OCI-LY1 (cell line): ENCODE measurements at regions not wholly inside any gene's neighbourhood (a gene's known extent, or its start where the extent isn't known, plus 50 kb on each side); places are given as distances from the start of the nearest gene placed in this dataset.

ENCODE experiments used
- H2AFZ ChIP-seq: fragments of 200-600 bp; sonication (generic), shearing (Covaris generic); 2 replicates; pipeline ENCODE4 v1.6.0; 2014; ENCODE audit warnings: antibody characterized with exemption, mild to moderate bottlenecking, low read length
- H3F3A ChIP-seq: fragments of 200-600 bp; sonication (generic), shearing (Covaris generic); 2 replicates; pipeline ENCODE4 v1.6.0; 2014; ENCODE audit warnings: mild to moderate bottlenecking, antibody characterized with exemption, low read length, moderate library complexity; ENCODE audit not compliant: insufficient read depth
- H3K27ac ChIP-seq: fragments of 200-600 bp; sonication (generic); 2 replicates; pipeline ENCODE4 v1.5.1; 2014; ENCODE audit warnings: low read length, mixed run types, mild to moderate bottlenecking, low read depth; ENCODE audit not compliant: poor library complexity, severe bottlenecking
- H3K27me3 ChIP-seq: fragments of 200-600 bp; sonication (generic); 2 replicates; pipeline ENCODE4 v1.6.0; 2014; ENCODE audit warnings: antibody characterized with exemption, mild to moderate bottlenecking, low read length, moderate library complexity; ENCODE audit not compliant: insufficient read depth
- H3K36me3 ChIP-seq: fragments of 200-600 bp; sonication (generic); 2 replicates; pipeline ENCODE4 v1.6.1; 2014; ENCODE audit warnings: mild to moderate bottlenecking, antibody characterized with exemption, low read length, moderate library complexity, mixed read lengths; ENCODE audit not compliant: insufficient read depth
- H3K4me1 ChIP-seq: fragments of 200-600 bp; sonication (generic); 2 replicates; pipeline ENCODE4 v1.5.1; 2014; ENCODE audit warnings: mild to moderate bottlenecking, low read length, moderate library complexity; ENCODE audit not compliant: insufficient read depth, severe bottlenecking
- H3K4me2 ChIP-seq: fragments of 200-600 bp; sonication (generic), shearing (Covaris generic); 2 replicates; pipeline ENCODE4 v1.6.1; 2014; ENCODE audit warnings: low read length
- H3K4me3 ChIP-seq: fragments of 200-600 bp; sonication (generic); 2 replicates; pipeline ENCODE4 v1.5.1; 2014; ENCODE audit warnings: low read length, low read depth, mild to moderate bottlenecking, mixed read lengths; ENCODE audit not compliant: poor library complexity, severe bottlenecking
- H3K79me2 ChIP-seq: fragments of 200-600 bp; shearing (Covaris generic); 2 replicates; pipeline ENCODE4 v1.6.1; 2016; ENCODE audit warnings: mixed run types, low read length, mixed read lengths; ENCODE audit not compliant: insufficient read depth
- H3K9ac ChIP-seq: fragments of 200-600 bp; sonication (generic), shearing (Covaris generic); 2 replicates; pipeline ENCODE4 v1.6.1; 2014; ENCODE audit warnings: mild to moderate bottlenecking, low read length, mixed read lengths
- H3K9me2 ChIP-seq: fragments of 200-600 bp; sonication (generic), shearing (Covaris generic); 2 replicates; pipeline ENCODE4 v1.6.1; 2014; ENCODE audit warnings: low read depth, mild to moderate bottlenecking, low read length, mixed read lengths
- H3K9me3 ChIP-seq: fragments of 200-600 bp; shearing (Covaris generic); 2 replicates; pipeline ENCODE4 v1.6.1; 2014; ENCODE audit warnings: low read length, mixed read lengths
- H4K20me1 ChIP-seq: fragments of 200-600 bp; sonication (generic), shearing (Covaris generic); 2 replicates; pipeline ENCODE4 v1.6.0; 2016; ENCODE audit warnings: mild to moderate bottlenecking, low read length; ENCODE audit not compliant: insufficient read depth
- CTCF ChIP-seq: fragments of 200-600 bp; sonication (generic), shearing (Covaris generic); IDR thresholded peaks from 2 replicates; pipeline ENCODE4 v1.5.1; 2017; ENCODE audit warnings: mild to moderate bottlenecking, antibody characterized with exemption, low read length, moderate library complexity, mixed read lengths
- EZH2 ChIP-seq: fragments of 200-600 bp; sonication (generic), shearing (Covaris generic); IDR thresholded peaks from 2 replicates; pipeline ENCODE4 v1.8.0; 2017; ENCODE audit warnings: borderline replicate concordance, mixed run types, mild to moderate bottlenecking, antibody characterized with exemption, low read length, moderate library complexity, mixed read lengths

GRCh38 chr14:26828741-26829140, 230.9 kb upstream of the NOVA1 start:
- Histone ChIP-seq H3K4me3 (no peak overlapping the region), H3K27me3 (no peaks in the 10 kb centered on the region), H3K36me3 (no peaks in the 10 kb centered on the region), H3K79me2 (no peaks in the 10 kb centered on the region), H3F3A (no peaks in the 10 kb centered on the region), H3K9ac (no peak overlapping the region), H2AFZ (no peak overlapping the region), H3K27ac (no peak overlapping the region), H4K20me1 (no peaks in the 10 kb centered on the region), H3K4me2 (no peak overlapping the region), H3K4me1 (no peaks in the 10 kb centered on the region), H3K9me2 (no peaks in the 10 kb centered on the region), H3K9me3 (no peaks in the 10 kb centered on the region)
- TF ChIP-seq CTCF: no peak
- TF ChIP-seq EZH2: no peak

GRCh38 chr14:26833621-26834176, 235.9 kb upstream of the NOVA1 start:
- no peaks in the 10 kb centered on the region for H4K20me1 ChIP-seq
- no peak overlapping the region for H3K27ac ChIP-seq
- no peaks in the 10 kb centered on the region for H3K27me3 ChIP-seq
- H3K9me2 ChIP-seq: no peaks in the 10 kb centered on the region
- H3K9me3 ChIP-seq: no peaks in the 10 kb centered on the region
- H3K9ac ChIP-seq: no peak overlapping the region
- H3F3A ChIP-seq: no peaks in the 10 kb centered on the region
- TF ChIP-seq CTCF (no peak), EZH2 (no peak)
- H2AFZ ChIP-seq: no peak overlapping the region
- H3K79me2 ChIP-seq: no peaks in the 10 kb centered on the region
- H3K4me3 ChIP-seq: no peak overlapping the region
- no peaks in the 10 kb centered on the region for H3K4me1 ChIP-seq
- no peaks in the 10 kb centered on the region for H3K36me3 ChIP-seq
- H3K4me2 ChIP-seq: no peak overlapping the region

- Histone ChIP-seq H3K4me1 (no peaks in the 10 kb centered on the region), H3K79me2 (no peaks in the 10 kb centered on the region), H2AFZ (no peak overlapping the region), H3K9ac (no peak overlapping the region), H3K27me3 (no peaks in the 10 kb centered on the region), H3K36me3 (no peaks in the 10 kb centered on the region), H4K20me1 (no peaks in the 10 kb centered on the region), H3K9me2 (no peaks in the 10 kb centered on the region), H3K4me2 (no peak overlapping the region), H3K27ac (no peak overlapping the region), H3K4me3 (no peak overlapping the region), H3F3A (no peaks in the 10 kb centered on the region), H3K9me3 (no peaks in the 10 kb centered on the region)
- TF ChIP-seq EZH2: no peak
- TF ChIP-seq CTCF: no peak
Observed at GRCh38 chr14:26835979-26836570, 238.2 kb upstream of the NOVA1 start.
